ENCODE measurements at regions not wholly inside any gene's neighbourhood (a gene's known extent, or its start where the extent isn't known, plus 50 kb on each side); places are given as distances from the start of the nearest gene placed in this dataset.

DNA sequence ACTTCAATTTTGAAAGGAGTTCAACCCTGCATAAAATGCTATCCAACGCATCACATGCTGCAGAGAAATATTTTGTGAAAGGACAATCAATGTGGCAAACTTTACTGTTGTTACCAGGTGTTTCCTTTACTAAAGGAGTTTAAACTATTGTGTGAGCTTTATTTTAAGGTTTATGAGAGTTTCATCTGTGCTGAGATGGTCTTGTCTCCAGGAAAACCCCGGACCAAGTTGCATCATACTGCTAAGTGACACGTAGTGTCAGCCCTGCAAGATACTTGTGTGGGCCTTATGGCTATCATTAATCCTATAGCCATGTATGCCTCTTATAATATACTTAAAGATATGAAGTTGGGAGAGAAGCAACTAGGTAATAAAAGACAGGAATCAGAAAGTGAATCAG is 94.5 kb upstream of the EPHA6 start:
- TF ChIP-seq, protein P1, sequence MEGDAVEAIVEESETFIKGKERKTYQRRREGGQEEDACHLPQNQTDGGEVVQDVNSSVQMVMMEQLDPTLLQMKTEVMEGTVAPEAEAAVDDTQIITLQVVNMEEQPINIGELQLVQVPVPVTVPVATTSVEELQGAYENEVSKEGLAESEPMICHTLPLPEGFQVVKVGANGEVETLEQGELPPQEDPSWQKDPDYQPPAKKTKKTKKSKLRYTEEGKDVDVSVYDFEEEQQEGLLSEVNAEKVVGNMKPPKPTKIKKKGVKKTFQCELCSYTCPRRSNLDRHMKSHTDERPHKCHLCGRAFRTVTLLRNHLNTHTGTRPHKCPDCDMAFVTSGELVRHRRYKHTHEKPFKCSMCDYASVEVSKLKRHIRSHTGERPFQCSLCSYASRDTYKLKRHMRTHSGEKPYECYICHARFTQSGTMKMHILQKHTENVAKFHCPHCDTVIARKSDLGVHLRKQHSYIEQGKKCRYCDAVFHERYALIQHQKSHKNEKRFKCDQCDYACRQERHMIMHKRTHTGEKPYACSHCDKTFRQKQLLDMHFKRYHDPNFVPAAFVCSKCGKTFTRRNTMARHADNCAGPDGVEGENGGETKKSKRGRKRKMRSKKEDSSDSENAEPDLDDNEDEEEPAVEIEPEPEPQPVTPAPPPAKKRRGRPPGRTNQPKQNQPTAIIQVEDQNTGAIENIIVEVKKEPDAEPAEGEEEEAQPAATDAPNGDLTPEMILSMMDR (IDR thresholded peaks at IDR 0.05): no peak
- TF ChIP-seq SIN3A (IDR thresholded peaks at IDR 0.05; ENCODE audit: borderline replicate concordance, insufficient read depth, low read depth, low read length) (no peak), POLR2AphosphoS5 (IDR thresholded peaks at IDR 0.05; ENCODE audit: low read depth, low read length) (no peak), TCF7L2 (IDR thresholded peaks at IDR 0.05; ENCODE audit: low read depth, low read length) (no peak)
- TF ChIP-seq, protein P2, sequence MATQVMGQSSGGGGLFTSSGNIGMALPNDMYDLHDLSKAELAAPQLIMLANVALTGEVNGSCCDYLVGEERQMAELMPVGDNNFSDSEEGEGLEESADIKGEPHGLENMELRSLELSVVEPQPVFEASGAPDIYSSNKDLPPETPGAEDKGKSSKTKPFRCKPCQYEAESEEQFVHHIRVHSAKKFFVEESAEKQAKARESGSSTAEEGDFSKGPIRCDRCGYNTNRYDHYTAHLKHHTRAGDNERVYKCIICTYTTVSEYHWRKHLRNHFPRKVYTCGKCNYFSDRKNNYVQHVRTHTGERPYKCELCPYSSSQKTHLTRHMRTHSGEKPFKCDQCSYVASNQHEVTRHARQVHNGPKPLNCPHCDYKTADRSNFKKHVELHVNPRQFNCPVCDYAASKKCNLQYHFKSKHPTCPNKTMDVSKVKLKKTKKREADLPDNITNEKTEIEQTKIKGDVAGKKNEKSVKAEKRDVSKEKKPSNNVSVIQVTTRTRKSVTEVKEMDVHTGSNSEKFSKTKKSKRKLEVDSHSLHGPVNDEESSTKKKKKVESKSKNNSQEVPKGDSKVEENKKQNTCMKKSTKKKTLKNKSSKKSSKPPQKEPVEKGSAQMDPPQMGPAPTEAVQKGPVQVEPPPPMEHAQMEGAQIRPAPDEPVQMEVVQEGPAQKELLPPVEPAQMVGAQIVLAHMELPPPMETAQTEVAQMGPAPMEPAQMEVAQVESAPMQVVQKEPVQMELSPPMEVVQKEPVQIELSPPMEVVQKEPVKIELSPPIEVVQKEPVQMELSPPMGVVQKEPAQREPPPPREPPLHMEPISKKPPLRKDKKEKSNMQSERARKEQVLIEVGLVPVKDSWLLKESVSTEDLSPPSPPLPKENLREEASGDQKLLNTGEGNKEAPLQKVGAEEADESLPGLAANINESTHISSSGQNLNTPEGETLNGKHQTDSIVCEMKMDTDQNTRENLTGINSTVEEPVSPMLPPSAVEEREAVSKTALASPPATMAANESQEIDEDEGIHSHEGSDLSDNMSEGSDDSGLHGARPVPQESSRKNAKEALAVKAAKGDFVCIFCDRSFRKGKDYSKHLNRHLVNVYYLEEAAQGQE (IDR thresholded peaks at IDR 0.05; ENCODE audit: insufficient read depth in 1 of 2, low read depth in 2 of 2, low read length in 1 of 2): no peak
